Spinal cord (tissue), 9 donors: ENCODE measurements at regions not wholly inside any gene's neighbourhood (a gene's known extent, or its start where the extent isn't known, plus 50 kb on each side); places are given as distances from the start of the nearest gene placed in this dataset.

Source experiments
- DNase-seq, 6 donors: peaks; one replicate each; pipeline versions ENCODE4 v3.0.0 to v3.0.0-alpha.2; 2013 to 2015; ENCODE audit warnings: low spot score in 6 of 6, low read depth in 4 of 6
- H3K27ac ChIP-seq: one replicate; pipeline ENCODE4 v1.5.1; 2013; ENCODE audit warnings: low read depth, low read length, control low read depth
- H3K27me3 ChIP-seq: one replicate; pipeline ENCODE4 v1.6.1; 2013; ENCODE audit warnings: low read length; ENCODE audit not compliant: control insufficient read depth, insufficient read depth
- H3K36me3 ChIP-seq: one replicate; pipeline ENCODE4 v1.6.1; 2013; ENCODE audit warnings: low read length; ENCODE audit not compliant: control insufficient read depth, insufficient read depth
- H3K4me1 ChIP-seq: one replicate; pipeline ENCODE4 v1.6.1; 2013; ENCODE audit warnings: low read length; ENCODE audit not compliant: control insufficient read depth, insufficient read depth
- H3K4me3 ChIP-seq: one replicate; pipeline ENCODE4 v1.5.1; 2013; ENCODE audit warnings: low read depth, low read length, control low read depth
- H3K9me3 ChIP-seq: one replicate; pipeline ENCODE4 v1.6.1; 2013; ENCODE audit warnings: low read length; ENCODE audit not compliant: control insufficient read depth, insufficient read depth
- WGBS: methylation state at CpG from one replicate; pipeline ENCODE4 v1.1.5; 2013; ENCODE audit warnings: missing lambda C conversion rate; ENCODE audit not compliant: insufficient coverage; 5-methylcytosine and 5-hydroxymethylcytosine counted together
- donor health status: healthy.

- 33% methylated on average over 1 of the region's 5 CpGs for WGBS
- no peak overlapping the region for H3K4me3 ChIP-seq
- H3K9me3 ChIP-seq: no peaks in the 10 kb centered on the region
- DNase-seq: no peak
- H3K36me3 ChIP-seq: no peaks in the 10 kb centered on the region
- no peak overlapping the region for H3K27ac ChIP-seq
- peaks cover 36% of the 10 kb centered on the region for H3K4me1 ChIP-seq
- H3K27me3 ChIP-seq: no peaks in the 10 kb centered on the region
These were observed 65.5 kb downstream of the SOWAHC start for GRCh38 chr2:109679626-109680025.

- Histone ChIP-seq H3K27ac (no peak overlapping the region), H3K36me3 (no peaks in the 10 kb centered on the region), H3K27me3 (no peaks in the 10 kb centered on the region), H3K4me3 (no peak overlapping the region), H3K4me1 (peaks cover 34% of the 10 kb centered on the region), H3K9me3 (no peaks in the 10 kb centered on the region)
- DNase-seq: no peak
- 94% methylated on average over 7 of the region's 11 CpGs for WGBS
These were observed 66.5 kb downstream of the SOWAHC start for GRCh38 chr2:109680523-109681297.

GRCh38 chr2:109681633-109682380, 67.6 kb downstream of the SOWAHC start:
- Histone ChIP-seq H3K27ac (no peak overlapping the region), H3K27me3 (no peaks in the 10 kb centered on the region), H3K4me3 (no peak overlapping the region), H3K4me1 (peaks cover 24% of the 10 kb centered on the region), H3K9me3 (no peaks in the 10 kb centered on the region), H3K36me3 (no peaks in the 10 kb centered on the region)
- 83% methylated on average over 1 of the region's 5 CpGs for WGBS
- no peak for DNase-seq

- 96% methylated on average over 6 of the region's 8 CpGs for WGBS
- Histone ChIP-seq H3K36me3 (no peaks in the 10 kb centered on the region), H3K4me3 (no peak overlapping the region), H3K9me3 (no peaks in the 10 kb centered on the region), H3K27ac (no peak overlapping the region), H3K4me1 (peaks cover 7% of the 10 kb centered on the region), H3K27me3 (no peaks in the 10 kb centered on the region)
- DNase-seq: no peak
These were observed 69.3 kb downstream of the SOWAHC start for GRCh38 chr2:109683452-109683851.

GRCh38 chr2:109685453-109685852, 71.3 kb downstream of the SOWAHC start:
- no peaks in the 10 kb centered on the region for H3K4me1 ChIP-seq
- H3K27ac ChIP-seq: no peak overlapping the region
- no peaks in the 10 kb centered on the region for H3K36me3 ChIP-seq
- no peaks in the 10 kb centered on the region for H3K27me3 ChIP-seq
- DNase-seq: no peak
- WGBS: 88% methylated on average over 2 of the region's 4 CpGs
- H3K4me3 ChIP-seq: no peak overlapping the region
- H3K9me3 ChIP-seq: no peaks in the 10 kb centered on the region

- Histone ChIP-seq H3K36me3 (no peaks in the 10 kb centered on the region), H3K27ac (no peak overlapping the region), H3K4me3 (no peak overlapping the region), H3K4me1 (no peaks in the 10 kb centered on the region), H3K27me3 (no peaks in the 10 kb centered on the region), H3K9me3 (no peaks in the 10 kb centered on the region)
- peak in 1 of 6 donors; percentile 29 for DNase-seq
- WGBS: 38% methylated on average over 1 of the region's 4 CpGs
These were observed 72.8 kb downstream of the SOWAHC start for GRCh38 chr2:109686921-109687320.

- Histone ChIP-seq H3K27ac (no peak overlapping the region), H3K9me3 (no peaks in the 10 kb centered on the region), H3K27me3 (no peaks in the 10 kb centered on the region), H3K4me3 (no peak overlapping the region), H3K4me1 (peaks cover 5% of the 10 kb centered on the region), H3K36me3 (no peaks in the 10 kb centered on the region)
- DNase-seq: peak in 1 of 6 donors; percentile 44
- WGBS: 90% methylated on average over 4 of the region's 5 CpGs
These were observed 75.2 kb downstream of the SOWAHC start for GRCh38 chr2:109689182-109689930.

- 66% methylated on average over 9 of the region's 9 CpGs for WGBS
These were observed 75.8 kb downstream of the SOWAHC start for GRCh38 chr2:109689973-109690372.

GRCh38 chr2:109690457-109690821, 76.3 kb downstream of the SOWAHC start:
- peaks cover 5% of the 10 kb centered on the region for H3K4me1 ChIP-seq
- no peak overlapping the region for H3K4me3 ChIP-seq
- H3K9me3 ChIP-seq: no peaks in the 10 kb centered on the region
- WGBS: 15% methylated on average over 3 of the region's 6 CpGs
- H3K36me3 ChIP-seq: no peaks in the 10 kb centered on the region
- DNase-seq: peak in 1 of 6 donors; percentile 46
- no peaks in the 10 kb centered on the region for H3K27me3 ChIP-seq
- no peak overlapping the region for H3K27ac ChIP-seq

More at GRCh38 chr2:109689973-109690372, 75.8 kb downstream of the SOWAHC start:
- H3K9me3 ChIP-seq: no peaks in the 10 kb centered on the region
- no peaks in the 10 kb centered on the region for H3K27me3 ChIP-seq
- no peak for DNase-seq
- peaks cover 5% of the 10 kb centered on the region for H3K4me1 ChIP-seq
- H3K27ac ChIP-seq: no peak overlapping the region
- no peaks in the 10 kb centered on the region for H3K36me3 ChIP-seq
- no peak overlapping the region for H3K4me3 ChIP-seq
